HCEC 1CT (cell line): ENCODE measurements at regions not wholly inside any gene's neighbourhood (a gene's known extent, or its start where the extent isn't known, plus 50 kb on each side); places are given as distances from the start of the nearest gene placed in this dataset.
"Not testable (repeated sequence)": the region's sequence is repeated elsewhere in the genome, so short reads cannot be mapped to it uniquely, and the experiment has no call there.

Experiments used
- DNase-seq: peaks from one replicate; pipeline ENCODE4 v3.0.0-alpha.2; 2017

DNA sequence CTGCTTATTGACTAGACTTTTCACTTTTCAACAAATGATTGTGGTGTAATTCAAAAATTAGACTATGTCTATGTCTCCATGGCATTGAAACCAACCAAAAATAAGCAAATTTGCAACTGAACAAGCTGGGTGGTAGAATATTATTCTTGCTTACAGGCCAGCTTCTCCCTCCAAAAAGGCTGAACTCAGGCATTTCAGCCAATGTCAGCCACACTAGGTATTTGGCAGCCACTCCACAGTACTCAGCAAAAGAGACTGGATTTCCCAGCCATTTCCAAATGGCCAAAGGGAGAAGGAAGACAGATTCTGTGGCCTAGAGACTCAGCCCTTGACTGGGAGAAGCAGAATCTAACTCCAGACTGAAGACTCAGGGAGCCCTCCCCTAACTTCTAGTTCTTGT, 121.8 kb upstream of the IRX5 start:
- DNase-seq: no peak

DNA sequence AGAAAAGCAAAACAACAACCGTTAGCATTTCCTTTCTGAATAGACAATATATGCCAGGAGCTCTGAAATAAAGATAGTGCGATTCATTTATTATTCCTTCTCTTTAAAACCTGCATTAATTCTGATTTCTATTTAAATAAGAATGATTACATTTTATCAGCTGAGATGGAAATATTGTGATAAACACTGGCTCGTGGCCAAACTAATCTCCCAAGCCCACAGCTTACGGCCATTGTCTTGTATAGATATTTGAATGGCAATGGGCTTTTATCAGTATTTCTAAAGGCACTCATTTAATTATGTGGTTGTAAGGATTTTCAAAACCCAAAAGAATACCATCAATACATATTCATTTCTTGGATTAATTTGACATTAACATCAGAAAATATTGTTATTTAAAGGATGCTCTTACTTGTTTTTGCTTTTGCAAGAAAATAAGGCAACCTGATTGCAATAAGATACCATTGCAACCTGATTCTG, 123.7 kb upstream of the IRX5 start:
- DNase-seq: no peak

DNA sequence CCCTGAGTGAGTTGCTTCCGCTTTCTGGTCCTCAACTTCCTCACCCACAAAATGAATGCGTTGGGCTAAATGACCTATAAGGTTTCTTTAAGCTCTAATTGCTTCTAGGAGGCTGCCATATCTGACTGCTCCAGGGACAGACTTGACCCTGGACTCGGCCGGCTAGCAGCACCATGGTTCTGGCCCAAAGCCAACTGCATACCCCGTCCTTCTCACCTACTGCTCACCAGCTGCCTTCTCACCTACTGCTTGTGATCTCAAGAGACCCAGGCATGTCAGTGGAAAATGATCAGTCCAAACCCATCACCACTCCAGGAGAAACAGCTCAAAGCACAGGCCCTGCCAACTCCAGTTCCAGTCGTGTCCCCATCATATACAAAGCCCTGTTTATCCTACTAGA, 124.3 kb upstream of the IRX5 start:
- no peak for DNase-seq

DNA sequence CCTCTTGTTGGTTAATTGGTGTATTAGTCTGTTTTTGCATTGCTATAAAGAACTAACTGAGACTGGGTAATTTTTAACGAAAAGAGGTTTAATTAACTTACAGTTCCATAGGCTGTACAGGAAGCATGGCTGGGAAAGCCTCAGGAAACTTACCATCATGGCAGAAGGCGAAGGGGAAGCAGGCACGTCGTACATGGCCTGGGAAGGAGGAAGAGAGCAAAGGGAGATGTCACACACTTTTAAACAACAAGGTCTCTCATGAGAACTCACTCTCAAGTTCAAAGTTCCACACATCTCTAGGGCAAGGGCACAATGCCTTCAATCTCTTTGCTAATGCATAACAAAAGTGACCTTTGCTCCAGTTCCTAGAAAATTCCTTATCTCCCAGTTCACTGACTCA, 125.0 kb upstream of the IRX5 start:
- DNase-seq: no peak

DNA sequence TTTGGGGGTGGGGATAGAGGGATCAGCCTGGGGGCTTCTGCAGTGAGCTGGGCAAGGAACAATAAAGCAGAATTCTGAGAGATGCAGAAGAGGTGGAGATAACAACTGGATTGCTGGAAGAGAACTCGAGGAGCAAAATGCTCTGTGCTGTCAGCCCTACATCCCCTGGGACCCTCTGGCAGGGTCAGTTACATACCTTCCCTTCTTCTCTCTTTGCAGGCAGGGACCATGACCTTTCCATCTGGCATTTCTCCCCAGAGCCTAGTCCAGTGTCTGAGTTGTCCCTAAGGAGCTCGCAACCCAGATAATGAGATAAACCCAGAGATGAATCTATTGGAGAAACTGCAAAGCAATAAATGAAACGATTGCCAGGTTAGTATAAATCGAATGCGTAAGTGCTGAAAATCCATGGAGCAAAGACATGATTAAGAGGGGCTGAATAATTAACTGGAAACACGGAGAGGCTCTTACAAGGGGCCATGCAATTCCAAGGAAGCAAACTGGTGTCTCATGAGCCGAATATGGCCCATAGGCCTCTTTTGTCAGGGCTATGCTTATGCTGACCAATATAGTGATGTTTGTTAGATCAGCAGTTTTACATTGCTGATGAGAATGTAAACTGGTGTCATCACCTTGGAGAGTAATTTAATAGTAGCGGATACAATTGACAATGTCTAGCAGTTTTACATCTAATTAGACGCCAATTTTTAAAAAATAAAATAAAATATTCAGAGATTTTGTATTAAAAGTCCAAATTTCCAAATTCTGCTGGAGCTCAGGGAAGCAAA, 129.4 kb upstream of the IRX5 start:
- DNase-seq: no peak

DNA sequence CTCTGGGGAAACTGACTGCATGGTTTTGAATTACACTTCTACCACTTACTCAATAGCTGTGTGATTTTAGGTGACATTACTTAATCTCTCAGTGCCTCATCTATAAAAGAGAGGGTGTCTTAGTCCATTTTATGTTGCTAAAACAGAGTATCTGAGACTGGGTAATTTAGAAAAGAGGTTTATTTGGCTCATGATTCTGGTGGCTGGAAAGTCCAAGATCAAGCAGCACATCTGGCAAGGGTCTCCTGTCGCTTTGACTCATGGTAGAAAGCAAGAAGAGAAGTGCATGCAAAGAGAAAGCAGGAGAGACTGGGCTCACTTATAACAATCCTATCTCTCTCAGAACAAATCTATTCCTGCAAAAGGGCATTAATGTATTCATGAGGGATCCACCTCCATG, 132.4 kb upstream of the IRX5 start:
- DNase-seq: no peak

DNA sequence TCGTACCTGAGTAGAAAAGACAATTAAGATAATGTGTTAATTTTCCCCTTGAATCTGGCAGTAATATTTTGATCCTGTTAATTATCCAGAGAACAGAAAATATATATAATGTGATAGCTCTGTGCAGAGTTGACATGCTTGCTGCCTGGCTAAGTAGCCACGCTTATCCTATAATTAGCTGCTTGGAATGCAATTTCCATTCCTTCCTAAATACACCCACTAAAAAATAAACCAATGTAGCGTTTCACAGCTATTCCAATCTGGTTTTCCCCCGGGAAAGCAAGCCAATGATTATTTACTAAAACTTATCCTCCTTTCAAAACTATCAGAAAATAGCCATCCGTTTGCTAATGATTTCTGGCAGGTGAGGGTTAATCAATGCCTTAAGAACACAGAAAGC, 134.5 kb upstream of the IRX5 start:
- DNase-seq: no peak

DNA sequence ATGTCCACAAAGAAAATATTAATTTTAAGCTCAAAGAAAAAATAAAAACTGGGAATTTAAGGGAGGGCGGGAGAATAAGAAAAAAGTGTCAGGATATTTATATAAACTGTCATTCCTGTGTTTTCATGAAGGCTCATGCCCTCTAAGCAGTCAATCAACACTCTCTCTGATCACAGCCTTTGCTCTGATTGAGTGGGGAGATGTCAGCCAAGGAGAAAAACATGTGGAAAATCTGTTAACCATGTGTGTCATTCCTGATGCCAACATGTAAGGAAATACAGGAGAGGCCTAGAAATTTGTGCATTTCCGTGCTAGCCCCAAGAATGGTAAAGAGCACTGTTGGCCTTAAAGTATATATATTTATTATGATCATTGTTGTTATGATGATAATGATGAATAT, 137.9 kb upstream of the IRX5 start:
- DNase-seq: no peak

DNA sequence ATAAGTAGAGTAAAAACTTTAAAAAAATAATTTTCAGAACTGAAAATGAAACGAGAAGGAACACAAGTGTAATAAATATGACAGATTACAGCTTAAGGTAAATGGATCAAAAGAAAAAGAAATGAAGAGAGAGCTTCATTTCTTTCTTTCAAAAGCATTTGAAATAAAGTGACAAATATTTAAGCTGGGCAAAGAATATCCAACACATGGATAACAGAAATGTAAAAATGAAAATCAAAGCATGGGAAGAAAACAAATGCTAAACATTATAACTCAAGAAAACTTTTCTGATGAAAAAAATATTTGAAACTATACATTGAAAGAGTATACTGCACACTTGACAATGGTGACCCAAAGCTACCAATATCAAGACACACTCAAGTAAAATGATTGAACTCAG, 143.6 kb upstream of the IRX5 start:
- no peak for DNase-seq

DNA sequence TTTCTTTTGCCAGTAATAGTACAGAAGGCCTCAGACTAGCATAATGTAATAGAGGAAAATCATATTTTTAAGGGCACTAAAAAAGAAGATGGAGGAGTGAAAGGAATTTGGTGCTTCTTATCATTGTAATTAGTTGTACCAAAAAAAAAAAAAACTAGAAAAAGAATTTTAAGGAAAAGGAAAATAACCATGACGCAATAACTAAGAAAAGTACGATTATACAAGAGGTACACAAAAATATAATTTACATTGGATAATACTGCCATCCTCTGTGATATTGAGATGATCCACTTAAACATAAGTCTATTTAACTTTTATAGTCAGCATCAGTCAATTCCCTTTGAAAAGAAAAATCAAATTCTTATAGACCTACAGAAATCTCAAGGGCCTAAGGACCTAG, 146.7 kb upstream of the IRX5 start:
- DNase-seq: no peak

DNA sequence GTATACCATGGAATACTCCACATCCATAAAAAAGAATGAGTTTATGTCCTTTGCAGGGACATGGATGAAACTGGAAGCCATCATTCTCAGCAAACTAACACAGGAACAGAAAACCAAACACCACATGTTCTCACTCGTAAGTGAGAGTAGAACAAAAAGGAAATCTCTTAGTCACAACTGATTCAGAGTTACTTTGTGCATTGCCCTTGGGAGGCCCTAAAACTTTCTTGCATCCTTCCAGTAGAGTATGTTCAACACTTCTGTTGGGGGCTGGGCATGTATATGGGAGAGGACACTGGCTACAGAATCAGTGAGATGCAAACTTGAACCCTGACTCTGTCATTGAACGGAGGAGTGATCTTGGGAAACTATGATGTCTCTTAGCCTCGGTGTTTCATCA, 147.4 kb upstream of the IRX5 start:
- no peak for DNase-seq

DNA sequence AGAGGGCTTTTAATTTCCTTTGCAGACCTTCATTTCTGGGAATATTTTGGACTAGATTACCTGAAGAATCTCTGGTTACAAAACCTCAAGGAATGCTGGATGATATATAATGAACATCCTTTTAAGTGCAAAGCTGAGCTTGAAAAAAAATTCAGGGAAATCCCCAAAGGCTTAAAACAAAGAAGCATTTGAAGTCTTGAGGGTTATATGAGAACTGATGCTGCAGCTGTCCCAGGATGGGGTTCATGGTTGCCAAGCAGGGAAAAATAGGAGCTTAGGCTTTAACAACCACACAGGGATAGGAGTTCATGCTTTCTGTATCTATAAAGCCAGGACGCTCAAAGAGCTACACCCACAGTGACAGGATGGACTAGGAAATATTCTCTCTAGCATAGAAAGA, 150.4 kb upstream of the IRX5 start:
- no peak for DNase-seq

DNA sequence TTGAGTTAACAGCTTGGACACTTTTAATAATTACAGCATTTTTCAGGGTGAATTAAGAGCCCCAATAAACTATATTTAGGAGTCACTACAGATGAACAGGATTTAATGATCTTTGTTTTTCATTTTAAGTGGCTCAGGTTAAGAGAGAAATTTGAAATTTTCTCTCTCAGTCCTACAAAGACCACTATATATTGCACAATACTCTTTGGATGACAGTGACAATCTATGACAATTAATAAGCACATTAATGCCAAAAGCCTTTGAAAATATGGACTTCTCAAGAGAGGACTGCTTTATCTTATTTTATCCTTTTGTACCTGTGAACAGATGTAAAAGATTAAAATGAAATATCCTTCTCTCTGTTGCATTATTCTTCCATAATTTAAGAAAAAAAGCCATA, 151.1 kb upstream of the IRX5 start:
- no peak for DNase-seq

DNA sequence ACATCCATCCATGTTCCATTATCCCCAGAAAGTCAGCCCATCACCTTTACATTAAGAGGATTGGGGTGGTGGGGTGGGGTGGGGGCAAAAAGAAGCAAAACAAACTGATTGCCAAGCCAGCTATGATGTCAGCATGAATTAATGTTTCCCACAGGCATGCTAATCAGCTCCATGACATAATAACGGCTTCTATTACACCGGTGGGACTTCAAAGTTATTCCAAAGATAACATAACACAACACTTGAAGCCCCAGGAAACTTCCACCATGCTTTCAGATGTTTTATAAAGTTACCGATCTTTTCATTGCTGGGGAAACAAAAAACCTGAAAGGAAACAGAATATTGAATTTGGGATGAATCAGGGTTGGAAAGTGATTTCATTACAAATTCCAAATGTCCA, 155.9 kb upstream of the IRX5 start:
- no peak for DNase-seq

DNA sequence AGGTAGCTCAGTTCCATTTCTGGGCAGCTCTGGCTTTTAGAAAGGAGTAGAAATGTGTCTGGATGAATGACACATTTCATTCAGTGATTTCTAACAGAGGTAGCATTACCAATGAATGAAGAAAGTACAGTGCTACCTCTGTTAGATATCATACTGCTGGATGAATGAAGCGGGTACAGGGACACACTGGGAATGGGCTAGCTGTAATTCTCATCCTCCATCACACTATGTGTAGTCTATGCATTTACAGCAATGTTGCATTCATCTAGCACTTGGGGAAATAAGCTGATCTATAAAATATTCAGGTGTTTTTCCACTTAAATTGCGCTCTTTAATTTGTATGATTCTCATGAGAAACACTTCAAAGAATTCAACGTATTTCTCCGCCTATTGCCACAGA, 158.3 kb upstream of the IRX5 start:
- DNase-seq: no peak

DNA sequence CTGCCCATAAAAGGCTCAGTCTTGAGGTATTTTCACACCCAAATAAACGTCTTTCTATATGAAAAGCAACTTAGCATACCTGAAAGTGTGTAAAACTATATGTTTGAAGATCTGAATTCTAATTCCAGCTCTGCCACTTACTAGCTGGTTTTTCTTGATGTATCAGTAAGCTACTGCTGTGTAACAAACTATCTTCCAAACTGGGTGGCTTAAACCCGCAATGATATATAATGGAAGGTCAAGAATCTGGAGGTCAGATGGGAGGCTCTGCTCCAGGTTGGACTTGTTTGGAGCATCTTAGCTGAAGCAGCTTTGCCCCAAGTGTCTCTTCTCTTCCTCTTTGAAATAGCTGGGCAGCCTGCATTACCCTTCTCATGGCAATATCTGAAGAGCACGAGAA, 164.3 kb upstream of the IRX5 start:
- no peak for DNase-seq

DNA sequence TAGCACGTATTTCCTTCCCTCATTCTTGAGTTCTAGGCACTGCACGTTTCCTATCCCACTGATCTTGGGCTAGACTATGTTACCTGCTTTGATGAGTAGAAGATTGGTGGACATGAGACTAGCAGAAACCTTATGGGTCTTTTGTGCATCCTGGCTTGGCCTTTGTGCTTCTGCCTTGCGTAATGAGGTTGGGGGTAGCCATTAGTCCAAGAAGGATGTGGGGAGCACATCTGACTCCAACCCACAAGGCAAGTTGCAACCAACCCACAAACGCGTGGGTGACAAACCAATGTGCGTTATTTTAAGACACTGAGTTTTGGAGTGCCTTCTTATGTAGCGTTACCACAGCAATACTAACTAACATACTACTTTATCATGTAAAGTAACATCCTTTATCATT, 180.4 kb upstream of the IRX5 start:
- DNase-seq: no peak

DNA sequence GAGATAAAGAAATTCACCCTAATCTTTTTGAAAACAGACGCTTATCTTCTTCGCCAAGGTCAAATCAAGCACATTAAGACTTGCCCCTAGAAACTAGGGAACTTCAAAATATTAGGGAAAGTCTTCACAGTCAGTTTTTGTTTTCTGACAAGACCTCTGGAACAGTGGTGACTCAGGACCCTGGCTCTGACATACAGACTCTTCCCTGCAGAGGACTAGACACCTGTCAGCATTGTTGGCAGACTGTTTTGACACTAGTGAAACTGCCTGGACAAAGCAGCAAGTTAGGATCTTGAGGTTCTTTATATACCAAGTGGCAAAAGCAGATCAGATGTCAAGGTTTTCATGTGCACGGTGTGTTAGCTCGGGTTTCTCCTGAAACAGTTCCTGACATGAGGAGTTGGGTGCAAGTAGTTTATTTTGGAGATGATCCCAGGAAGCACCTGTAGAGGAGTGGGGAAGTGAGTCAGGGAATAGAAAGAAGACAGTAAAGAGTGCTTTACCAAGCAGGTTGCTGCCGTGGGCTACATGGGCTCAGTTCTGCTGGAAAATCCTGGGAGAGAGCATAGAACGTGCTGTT, 182.0 kb upstream of the IRX5 start:
- DNase-seq: no peak

DNA sequence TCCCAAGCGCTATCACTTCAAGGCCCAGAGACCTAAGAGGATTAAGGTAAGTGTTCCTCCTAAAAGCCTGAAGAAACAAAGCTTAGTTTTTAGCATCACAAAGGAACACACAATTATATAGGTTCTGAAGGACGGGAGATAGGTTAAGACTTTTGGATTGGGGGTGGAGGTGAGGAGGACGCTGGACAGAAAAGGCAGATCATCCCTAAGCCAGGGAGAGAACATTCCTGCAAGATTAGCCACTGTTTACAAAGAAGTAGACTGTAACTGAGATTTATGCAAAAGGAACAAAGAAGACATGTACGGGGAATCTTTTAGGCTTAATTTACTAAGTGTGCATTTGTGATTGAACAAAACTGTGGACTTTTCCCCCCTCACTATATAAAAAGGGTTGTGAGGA, 184.1 kb upstream of the IRX5 start:
- DNase-seq: no peak

DNA sequence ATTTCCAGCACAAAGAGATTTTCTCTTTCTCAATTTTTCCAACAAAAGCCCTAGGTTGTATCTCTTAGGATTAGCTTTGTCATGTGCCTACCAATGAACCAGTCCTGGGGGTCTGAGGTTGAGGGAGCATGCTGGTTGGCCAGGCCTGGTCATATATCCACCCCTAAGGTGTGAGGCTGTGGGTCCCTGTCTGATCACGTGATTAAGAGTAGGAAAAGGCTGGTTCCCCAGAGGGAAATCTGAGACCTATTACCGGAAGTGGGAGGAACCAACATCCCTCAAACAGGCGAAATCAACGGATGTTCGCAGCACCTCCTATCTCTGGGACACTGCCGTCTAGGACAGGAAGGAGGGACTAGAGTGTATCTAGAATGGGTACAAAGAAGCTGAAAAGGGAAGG, 185.7 kb upstream of the IRX5 start:
- no peak for DNase-seq

DNA sequence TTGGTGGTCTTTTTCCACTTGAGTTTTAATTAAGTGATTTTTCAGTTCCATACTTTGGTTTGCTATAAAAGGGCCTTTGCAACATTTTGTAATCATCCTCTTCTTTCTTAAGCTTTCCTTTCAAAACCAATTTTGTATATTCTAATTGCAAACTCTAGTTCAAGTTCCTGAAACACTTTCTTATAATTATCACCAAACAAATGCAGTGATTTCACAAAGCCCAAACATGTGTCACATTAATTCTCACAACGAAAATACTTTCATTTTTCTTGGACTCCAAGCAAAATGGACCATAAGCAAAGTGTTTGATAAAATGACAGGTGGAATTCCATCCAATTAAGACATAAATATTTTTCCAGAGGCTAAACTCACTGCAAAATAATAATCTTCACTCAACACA, 188.2 kb upstream of the IRX5 start:
- no peak for DNase-seq

DNA sequence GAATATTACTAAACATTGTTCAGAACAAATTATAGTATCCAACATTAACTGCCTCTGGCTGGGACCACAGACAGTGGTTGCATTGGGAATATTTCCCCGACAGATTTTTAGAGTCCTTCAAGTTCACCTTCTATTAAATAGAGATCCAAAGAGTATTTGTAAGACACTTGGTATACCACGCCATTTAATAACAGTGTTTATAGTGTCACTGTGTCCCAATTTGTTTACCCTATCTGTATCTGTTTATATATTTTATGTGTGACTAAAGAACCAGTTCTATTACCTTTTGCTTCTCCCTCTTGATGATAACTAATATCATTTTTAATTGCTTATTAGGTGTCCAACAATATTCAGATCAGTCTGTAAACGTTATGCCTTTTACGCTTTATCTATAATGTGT, 191.3 kb upstream of the IRX5 start:
- DNase-seq: no peak

DNA sequence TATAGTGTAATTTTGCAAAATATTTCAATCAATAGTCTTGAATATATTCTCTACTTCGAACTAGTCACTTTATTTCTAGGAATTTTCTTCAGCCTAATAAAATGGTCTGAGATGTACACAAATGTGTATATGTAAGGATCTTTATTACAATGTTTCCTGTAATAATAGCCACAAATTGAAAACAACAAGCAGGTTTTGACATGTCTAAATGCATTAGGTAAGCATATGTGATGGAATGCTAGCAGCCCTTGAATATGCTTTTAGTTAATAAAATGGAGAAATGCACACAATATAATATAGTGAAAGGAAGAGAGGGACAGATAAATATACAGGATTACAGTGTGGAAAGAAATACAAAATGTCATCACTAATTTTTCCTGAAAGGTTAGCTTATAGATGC, 196.5 kb upstream of the IRX5 start:
- DNase-seq: no peak

DNA sequence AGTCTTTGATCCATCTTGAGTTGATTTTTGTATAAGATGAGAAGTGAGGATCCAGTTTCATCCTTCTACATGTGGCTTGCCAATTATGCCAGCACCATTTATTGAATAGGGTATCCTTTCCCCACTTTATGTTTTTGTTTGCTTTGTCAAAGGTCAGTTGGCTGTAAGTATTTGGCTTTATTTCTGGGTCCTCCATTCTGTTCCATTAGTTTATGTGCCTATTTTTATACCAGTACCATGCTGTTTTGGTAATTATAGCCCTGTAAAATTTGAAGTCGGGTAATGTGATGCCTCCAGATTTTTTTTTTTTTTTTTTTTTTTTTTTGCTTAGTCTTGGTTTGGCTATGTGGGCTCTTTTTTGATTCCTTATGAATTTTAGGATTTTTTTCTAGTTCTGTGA, 203.0 kb upstream of the IRX5 start:
- not testable (repeated sequence) for DNase-seq

DNA sequence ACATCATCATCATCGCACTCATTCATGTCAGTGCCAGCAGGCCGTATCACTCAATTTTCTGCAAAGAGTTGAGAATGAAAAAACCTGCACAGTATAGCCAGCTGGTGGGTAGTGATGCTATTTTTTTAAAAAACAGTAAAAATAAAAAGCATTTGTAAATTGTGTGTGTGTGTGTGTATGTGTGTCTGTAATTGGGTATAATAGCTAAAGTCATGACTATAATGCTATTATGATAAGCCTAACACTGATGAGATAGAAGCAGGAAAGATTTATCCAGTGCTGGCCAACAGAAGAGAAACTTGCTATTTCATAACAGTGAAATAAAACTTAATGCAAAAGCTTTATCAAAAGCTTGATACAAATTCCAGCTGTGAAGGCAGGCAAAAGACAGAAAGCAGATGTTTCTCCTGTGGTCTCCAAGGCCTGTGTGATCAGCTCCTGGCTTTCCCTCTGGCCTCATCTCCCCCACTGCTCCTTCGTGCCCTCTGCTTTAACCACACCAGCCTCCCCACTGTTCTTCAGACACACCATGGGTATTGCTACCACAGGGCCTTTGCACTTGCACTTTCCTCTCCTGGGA, 206.2 kb upstream of the IRX5 start:
- DNase-seq: no peak
